GM10266 (cell line): ENCODE measurements at regions not wholly inside any gene's neighbourhood (a gene's known extent, or its start where the extent isn't known, plus 50 kb on each side); places are given as distances from the start of the nearest gene placed in this dataset.

ENCODE experiments used
- DNase-seq: peaks from one replicate; pipeline ENCODE4 v3.0.0; 2012; ENCODE audit errors: extremely low spot score
- TF ChIP-seq, protein P1 (sequence below): IDR thresholded peaks from 2 replicates; pipeline ENCODE4 v1.5.1; 2012; ENCODE audit warnings: mild to moderate bottlenecking, low read depth; ENCODE audit not compliant: control insufficient read depth, insufficient read depth; ENCODE audit errors: missing control alignments

DNA sequence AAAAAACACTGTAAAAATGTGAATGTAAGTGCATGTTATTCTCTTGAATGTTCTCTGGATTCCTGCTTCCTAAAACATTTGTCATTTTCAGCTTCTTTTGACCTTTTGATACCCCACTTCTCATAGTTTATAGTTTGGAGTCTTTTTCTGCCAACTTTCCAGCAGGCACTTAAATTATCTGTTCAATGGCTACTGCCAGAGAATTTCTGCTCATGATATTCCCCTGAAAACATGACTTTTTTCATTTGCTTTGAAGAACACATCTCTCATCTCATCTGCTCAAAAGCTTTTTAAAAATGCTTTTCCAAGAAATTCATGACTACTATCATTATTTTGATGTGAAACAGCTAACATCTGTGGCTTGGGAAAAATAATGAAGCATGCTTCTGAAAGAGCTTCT is 269.7 kb upstream of the PCDH7 start:
- TF ChIP-seq, protein P1, sequence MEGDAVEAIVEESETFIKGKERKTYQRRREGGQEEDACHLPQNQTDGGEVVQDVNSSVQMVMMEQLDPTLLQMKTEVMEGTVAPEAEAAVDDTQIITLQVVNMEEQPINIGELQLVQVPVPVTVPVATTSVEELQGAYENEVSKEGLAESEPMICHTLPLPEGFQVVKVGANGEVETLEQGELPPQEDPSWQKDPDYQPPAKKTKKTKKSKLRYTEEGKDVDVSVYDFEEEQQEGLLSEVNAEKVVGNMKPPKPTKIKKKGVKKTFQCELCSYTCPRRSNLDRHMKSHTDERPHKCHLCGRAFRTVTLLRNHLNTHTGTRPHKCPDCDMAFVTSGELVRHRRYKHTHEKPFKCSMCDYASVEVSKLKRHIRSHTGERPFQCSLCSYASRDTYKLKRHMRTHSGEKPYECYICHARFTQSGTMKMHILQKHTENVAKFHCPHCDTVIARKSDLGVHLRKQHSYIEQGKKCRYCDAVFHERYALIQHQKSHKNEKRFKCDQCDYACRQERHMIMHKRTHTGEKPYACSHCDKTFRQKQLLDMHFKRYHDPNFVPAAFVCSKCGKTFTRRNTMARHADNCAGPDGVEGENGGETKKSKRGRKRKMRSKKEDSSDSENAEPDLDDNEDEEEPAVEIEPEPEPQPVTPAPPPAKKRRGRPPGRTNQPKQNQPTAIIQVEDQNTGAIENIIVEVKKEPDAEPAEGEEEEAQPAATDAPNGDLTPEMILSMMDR: no peak

DNA sequence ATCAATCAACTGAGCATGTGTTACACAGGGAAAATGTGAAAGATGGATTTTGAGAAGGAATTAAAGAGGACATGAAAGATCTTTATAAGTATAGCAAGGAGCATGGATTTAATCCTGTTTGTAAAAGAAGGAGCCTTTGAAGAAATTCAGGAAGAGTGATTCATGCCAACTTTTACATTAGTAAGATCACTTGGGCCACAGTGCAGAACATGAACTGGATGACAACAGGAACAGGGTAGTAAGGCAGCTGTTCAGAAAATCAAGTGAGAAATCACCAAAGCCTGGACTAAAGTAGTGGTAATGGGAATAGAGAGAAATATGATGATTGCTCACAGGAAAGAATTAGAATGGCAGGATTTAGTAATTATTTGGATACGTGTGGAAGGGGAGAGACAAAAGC is 265.7 kb upstream of the PCDH7 start:
- TF ChIP-seq, protein P1: no peak
- DNase-seq: no peak

More for the DNA sequence above, 269.7 kb upstream of the PCDH7 start:
- DNase-seq: no peak

DNA sequence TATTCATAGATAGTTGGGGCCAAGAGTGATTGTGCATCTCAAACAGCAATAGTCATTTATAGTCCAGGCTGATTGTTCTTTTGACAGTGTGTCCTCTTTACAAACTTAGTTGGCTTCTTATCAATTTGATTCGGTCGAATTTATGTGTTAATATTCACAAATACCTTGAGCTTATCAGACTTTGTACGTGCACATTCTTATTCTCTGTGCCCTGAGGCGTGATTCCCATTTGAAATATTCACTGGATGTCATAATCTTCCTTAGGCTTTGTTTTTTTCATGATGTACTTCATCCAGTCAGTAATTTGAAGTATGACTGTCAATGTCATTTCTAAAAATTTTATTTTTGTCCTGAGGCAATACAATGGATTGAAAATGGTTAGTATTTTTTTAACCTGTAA is 263.5 kb upstream of the PCDH7 start:
- no peak for DNase-seq
- TF ChIP-seq, protein P1: no peak

DNA sequence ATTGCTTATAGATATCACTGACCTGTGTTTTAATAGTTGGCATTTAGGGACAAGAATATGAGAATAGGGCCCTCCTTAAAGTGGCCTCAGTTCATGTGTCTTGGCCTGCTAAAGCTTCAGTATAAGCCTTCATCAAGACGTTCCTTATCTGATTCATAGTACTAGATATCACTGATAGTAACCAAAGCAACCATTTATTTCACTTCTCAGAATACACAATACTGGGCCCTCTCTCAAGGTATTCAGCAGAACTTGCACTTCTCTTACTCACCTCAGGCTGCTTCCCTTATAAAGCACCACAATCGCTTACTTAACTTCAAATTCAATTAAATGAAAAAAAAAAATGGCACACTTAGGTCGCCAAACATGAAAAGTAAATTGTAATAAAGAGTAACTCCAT is 259.4 kb upstream of the PCDH7 start:
- no peak for DNase-seq
- TF ChIP-seq, protein P1: no peak

DNA sequence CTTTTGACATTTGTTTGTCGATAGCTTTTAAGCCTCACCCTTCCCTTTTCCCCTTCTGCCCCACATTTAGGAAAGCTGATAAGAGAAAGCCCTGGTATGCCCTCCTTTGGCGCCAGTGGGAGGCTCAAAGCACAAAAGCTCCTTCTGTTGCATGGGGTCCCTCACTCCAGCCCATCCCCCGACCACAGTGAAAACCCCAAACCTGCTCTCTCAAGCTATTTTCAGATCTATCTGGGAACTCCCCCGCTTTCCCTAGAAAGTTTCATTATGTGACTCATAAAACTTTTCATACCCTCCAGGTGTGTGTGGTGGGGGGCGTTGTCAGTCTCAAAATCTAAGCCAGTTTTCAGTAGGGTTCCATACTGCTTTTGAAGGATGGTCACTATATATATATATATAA is 259.0 kb upstream of the PCDH7 start:
- TF ChIP-seq, protein P1: no peak
- no peak for DNase-seq

DNA sequence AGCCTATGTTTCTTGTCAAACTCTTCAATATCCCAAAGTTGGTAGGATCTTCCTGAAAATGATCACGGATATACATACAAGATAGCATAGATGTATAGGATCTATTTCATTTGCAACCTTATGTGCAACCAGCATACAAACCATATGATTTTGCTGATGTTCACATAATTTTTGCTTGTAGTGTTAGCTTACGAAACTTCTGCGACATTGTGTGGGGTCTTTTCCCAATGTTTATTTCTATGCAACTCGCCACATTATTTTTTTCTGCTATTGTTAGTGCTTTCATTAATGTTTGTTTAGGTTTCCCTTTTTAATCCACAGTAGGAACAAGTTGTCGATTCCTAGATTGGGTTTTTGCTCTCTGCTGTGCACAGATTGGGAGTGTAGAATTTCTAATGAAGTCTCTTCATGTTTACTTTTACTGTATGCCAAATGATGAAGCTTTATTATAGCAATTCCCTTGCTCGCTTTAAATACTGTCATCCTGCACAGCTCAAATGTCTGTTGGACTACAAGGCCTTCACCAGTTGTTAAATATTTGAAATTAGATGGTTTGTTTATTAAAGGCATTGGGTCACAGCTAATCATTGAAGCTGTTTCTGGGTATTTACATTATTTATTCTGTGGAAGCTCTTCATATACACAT is 257.6 kb upstream of the PCDH7 start:
- no peak for DNase-seq
- TF ChIP-seq, protein P1: no peak

DNA sequence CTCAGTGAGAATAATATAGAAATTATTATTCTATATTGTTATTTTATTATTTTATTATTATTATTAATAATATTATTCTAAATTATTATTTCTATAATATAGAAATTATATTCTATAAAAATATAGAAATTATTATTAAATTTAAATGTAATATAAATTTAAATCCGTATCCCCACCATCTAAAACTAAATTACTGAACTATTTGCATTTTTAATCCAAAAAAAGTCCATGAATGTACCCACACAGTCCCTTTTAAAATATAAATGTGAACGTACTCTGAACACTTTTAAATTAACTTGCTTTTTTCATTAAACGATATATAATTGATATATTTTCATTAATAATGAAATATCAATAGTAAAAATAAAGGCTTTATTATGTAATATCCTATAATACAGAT is 248.3 kb upstream of the PCDH7 start:
- no peak for DNase-seq
- TF ChIP-seq, protein P1: no peak
